RKO (cell line): ENCODE measurements at regions not wholly inside any gene's neighbourhood (a gene's known extent, or its start where the extent isn't known, plus 50 kb on each side); places are given as distances from the start of the nearest gene placed in this dataset.

Source experiments
- DNase-seq: peaks from one replicate; pipeline ENCODE4 v3.0.0-alpha.2; 2016; ENCODE audit warnings: low spot score

- DNase-seq: no peak
Observed at GRCh38 chr15:88707771-88708654, 69.2 kb downstream of the ISG20 start.

DNA sequence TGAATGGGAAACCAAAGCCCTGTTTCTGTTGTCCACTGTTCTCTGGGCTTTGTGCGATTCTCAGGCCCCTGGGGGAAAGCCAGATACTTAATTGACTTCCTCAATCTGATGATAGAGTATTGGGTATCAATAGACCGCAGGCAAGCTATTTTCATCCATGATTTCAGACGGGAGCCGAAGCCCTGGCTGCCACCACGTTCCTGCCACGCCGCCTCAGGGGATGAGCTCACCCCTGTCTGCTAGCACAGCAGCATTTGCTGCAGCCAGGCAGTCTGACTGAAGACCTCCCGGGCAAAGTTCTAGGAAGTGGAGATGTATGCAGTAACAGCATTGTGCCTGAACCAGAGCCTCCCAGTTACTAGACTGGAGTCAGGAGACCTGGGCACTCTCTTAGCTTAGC is 69.8 kb downstream of the ISG20 start:
- DNase-seq: no peak

- DNase-seq: no peak
Observed at GRCh38 chr15:88710027-88710715, 71.4 kb downstream of the ISG20 start.

GRCh38 chr15:88711806-88712205 is 73.0 kb downstream of the ISG20 start:
- no peak for DNase-seq

- no peak for DNase-seq
Observed at GRCh38 chr15:88714782-88715372, 76.1 kb downstream of the ISG20 start.

GRCh38 chr15:88716543-88717381 is 77.9 kb downstream of the ISG20 start:
- no peak for DNase-seq

DNA sequence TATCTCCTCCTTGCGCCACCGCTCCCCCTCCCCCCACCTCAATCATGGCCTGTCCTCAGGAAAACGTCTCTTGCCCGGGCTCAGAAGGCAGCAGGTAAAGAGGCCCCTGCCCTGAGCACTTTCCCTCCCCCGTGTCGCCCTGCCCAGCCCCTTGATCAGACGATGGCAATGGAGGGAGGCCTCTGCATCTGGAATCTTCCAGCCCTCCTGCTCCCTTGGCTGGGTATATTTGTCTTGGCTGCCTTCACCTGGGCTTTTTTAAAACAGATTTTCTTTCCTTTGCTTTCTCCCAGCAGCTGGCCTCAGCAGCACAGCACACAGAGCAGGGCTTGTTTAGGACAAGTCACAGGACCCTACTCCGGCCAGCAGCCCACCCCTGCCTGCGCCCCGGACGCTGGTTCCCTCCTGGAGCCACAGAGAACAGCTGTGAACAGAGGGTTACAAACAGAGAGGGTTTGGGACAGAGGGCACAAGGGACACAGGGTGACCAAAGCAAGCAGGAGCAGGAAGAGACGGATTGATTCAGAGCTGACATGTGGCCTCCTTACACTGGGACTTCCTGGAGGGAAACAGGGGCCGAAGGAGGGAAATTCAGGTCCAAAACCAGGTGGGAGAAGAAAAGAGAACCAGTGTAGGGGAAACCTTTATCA is 78.7 kb downstream of the ISG20 start:
- DNase-seq: no peak

GRCh38 chr15:88718731-88719130 is 79.9 kb downstream of the ISG20 start:
- no peak for DNase-seq

GRCh38 chr15:88719654-88720053 is 80.8 kb downstream of the ISG20 start:
- DNase-seq: no peak

GRCh38 chr15:88725305-88726210 is 77.7 kb upstream of the ACAN start:
- DNase-seq: no peak

- DNase-seq: no peak
Observed at GRCh38 chr15:88727439-88727838, 75.8 kb upstream of the ACAN start.

- DNase-seq: no peak
Observed at GRCh38 chr15:88729581-88729980, 73.7 kb upstream of the ACAN start.

DNA sequence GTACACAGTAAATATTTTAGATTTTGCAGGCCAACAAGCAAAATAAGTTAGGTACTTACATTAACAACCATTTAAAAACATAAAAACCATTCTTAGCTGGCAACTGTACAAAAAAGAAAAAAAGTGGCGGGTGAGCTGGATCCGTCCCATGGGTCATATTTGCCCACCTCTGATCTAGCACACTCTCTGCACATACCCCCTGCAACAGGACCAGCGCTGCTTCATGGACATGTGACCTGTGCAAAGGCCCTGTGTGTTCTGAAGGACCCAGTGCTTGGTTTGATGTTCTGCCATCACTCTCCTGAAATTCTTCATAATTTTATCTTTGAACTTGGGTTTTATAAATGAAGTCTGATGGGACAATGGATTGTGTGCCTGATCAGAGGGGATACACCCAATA is 72.5 kb upstream of the ACAN start:
- no peak for DNase-seq

DNA sequence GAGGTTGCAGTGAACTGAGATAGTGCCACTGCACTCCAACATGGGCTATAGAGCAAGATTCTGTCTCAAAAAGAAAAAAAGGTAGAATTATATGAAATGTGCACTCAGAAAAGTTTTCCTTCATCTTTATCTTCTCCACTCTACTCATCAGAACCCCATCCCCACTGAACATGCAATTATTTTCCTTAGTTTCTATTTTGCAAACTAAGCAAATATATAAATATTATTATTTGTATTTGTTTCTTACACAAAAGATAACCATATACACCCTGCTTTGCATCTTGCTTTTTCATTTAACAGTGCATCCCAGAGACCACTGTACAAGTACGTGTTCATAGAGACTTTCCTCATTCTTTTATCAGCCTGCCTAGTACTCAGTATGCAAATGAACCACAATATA is 68.0 kb upstream of the ACAN start:
- DNase-seq: no peak

DNA sequence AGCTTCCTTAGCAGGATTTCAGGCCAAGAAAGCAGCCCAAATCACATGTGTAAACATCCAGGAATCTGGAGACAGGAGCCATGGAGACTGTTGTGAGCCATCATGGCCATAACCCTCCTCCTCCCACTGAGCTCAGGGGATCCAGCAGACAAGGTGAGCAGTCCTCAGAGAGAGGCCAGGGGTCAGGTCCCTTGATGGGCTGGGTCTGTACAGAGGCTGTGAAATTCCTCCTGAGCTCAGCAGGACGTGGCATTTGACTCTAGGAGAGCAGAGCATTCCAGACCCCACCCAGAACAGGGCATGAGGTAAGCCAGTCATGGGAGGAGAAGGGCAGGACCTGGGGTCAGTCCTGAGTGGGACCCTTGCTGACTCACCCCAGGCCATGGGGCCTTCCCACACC is 67.0 kb upstream of the ACAN start:
- DNase-seq: no peak

DNA sequence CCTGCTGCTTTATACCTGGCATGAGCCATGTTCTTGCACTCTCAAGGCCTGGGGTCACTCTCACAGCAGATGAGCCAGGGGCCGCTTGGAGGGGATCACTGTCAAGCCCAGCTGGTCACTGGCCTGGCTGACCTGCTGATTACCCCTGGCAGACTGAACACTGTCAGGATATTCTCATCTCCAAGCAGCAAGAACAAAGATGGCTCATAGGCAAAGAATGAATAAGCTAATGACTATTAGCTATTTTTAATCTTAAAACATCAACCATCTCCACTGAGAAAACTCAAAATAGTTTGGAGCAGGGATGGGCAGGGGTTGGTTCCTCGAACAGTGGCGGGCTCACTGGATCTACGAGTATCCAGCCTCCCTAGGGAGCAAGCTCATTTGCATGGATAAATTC is 64.4 kb upstream of the ACAN start:
- no peak for DNase-seq

- DNase-seq: no peak
Observed at GRCh38 chr15:88739541-88739940, 63.7 kb upstream of the ACAN start.

DNA sequence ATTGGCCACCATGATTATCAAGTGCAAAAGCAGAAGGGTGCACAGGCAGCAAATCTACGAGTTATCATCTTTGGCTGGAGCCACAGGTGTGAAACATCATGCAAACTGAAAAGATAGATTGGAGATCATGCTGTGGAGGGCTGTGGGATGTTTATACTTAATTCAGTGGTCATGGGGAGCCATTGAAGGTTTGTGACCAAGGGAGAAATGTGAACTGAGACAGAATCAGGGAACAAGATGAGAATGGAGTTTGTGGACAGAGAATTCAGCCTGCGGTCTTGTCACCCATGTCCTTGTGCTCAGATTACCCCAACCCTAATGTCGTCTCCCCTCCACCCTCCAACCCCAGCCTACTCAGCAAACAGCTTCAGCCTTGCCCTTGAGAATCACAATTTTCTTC is 62.9 kb upstream of the ACAN start:
- no peak for DNase-seq

DNA sequence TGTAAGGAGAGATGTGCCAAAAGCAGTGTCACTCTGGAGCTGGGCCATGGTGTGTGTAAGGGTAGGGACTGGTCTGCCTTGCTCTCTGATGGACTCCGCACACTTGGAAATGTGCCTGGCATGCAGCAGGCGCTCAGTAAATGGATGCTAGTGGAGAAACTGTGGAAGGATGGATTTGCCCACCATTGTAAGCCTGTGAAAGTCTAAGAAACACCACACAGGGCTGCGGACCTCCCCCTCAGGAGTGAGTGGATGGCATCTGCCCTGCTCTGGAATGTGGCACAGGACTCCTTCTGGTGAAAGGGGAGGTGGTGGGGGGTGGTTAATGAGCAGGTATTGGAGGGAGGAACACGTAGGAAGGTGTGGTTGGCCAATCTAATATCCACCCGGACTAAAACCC is 62.2 kb upstream of the ACAN start:
- no peak for DNase-seq

DNA sequence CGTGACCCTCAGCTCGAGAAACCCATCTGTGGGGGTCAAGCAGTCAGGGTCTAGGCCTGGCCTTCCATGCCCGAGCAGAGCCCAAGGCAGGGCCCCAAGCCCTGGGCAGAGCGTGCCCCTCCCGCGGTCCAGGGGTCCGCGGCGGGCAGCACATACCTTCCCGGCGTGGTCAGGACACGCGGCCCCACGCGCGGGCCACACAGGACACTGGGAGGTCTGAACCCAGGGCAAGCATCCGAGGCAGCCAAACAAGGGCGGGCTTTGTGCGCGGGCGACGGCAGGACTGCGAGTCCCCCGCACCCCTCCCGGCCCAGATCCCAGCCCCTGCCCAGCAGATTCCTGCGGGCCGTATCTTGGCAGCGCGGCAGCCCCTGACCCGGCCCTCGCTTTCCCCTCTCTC is 61.6 kb upstream of the ACAN start:
- no peak for DNase-seq

GRCh38 chr15:88742161-88742560 is 61.1 kb upstream of the ACAN start:
- DNase-seq: no peak
